Pancreas (tissue), 10 donors: ENCODE measurements at regions not wholly inside any gene's neighbourhood (a gene's known extent, or its start where the extent isn't known, plus 50 kb on each side); places are given as distances from the start of the nearest gene placed in this dataset.
A peak's percentile ranks its signal among the peaks of the same experiment; 100 is the strongest.

Source experiments
- ATAC-seq, 4 donors: fragments of 200-7000 bp; cut with Tn5 transposase; one replicate each; pipeline versions ENCODE4 v1.8.0 to v1.9.1; 2020; ENCODE audit warnings: mild to moderate bottlenecking in 4 of 4, moderate library complexity in 4 of 4
- DNase-seq, 6 donors: peaks; one replicate each; pipeline ENCODE4 v3.0.0-alpha.2; 2020
- FAIRE-seq: peaks from 2 replicates; lab custom pipeline; 2012; peaks lifted over from hg19 to GRCh38; lab: Jason Lieb, UNC
- H3K27ac ChIP-seq, 4 donors: fragments of 200-600 bp; sonication (generic); 1 replicate in 3 of 4; 2 replicates in 1 of 4; pipeline versions ENCODE4 v1.5.0 to v1.8.0; 2020
- H3K27me3 ChIP-seq, 4 donors: fragments of 200-600 bp; one replicate each; pipeline ENCODE4 v1.8.0; 2021
- H3K36me3 ChIP-seq, 3 donors: fragments of 200-600 bp; sonication (generic) in 1 of 3; one replicate each; pipeline versions ENCODE4 v1.5.0 to v1.8.0; 2020 to 2021
- H3K4me1 ChIP-seq, 3 donors: fragments of 200-600 bp; one replicate each; pipeline ENCODE4 v1.8.0; 2021
- H3K4me3 ChIP-seq, 4 donors: fragments of 200-600 bp; sonication (generic) in 2 of 4; one replicate each; pipeline versions ENCODE4 v1.5.0 to v1.8.0; 2020 to 2021
- H3K9me3 ChIP-seq, 4 donors: fragments of 200-600 bp; one replicate each; pipeline ENCODE4 v1.8.0; 2021
- CTCF ChIP-seq, 4 donors: fragments of 200-600 bp; sonication (generic) in 3 of 4; IDR thresholded peaks; one replicate each; pipeline versions ENCODE4 v1.5.0 to v1.8.0; 2021; ENCODE audit warnings: antibody characterized with exemption in 4 of 4
- WGBS, 2 donors: extraction: QIAGEN DNeasy Blood & Tissue Kit; methylation state at CpG; one replicate each; pipeline ENCODE4 v1.1.7; 2013; 5-methylcytosine and 5-hydroxymethylcytosine counted together
- intact Hi-C, 3 donors: fragments of 100-400 bp; cut with DNase I; formaldehyde crosslinking; loops; one replicate each; pipeline versions ENCODE4 v1.11.1 to v1.14.2; 2022
- donor health status: healthy with polysubstance abuse.
- donor health status: DM: no; HTN: no; CAD: no; lungs with moderate emphysema.
- donor health status: DM: no; HTN: no; CAD: no.
- donor health status: control.
- donor health status: control.
- donor health status: Bipolar disorder and iron deficiency.
- donor health status: DM: yes; HTN: yes; CAD: no.
- donor health status: DM: no; HTN: no; CAD: no.
- donor health status: DM: no; HTN: no; CAD: no.
- donor health status: DM: yes; HTN: yes; CAD: no.

DNA sequence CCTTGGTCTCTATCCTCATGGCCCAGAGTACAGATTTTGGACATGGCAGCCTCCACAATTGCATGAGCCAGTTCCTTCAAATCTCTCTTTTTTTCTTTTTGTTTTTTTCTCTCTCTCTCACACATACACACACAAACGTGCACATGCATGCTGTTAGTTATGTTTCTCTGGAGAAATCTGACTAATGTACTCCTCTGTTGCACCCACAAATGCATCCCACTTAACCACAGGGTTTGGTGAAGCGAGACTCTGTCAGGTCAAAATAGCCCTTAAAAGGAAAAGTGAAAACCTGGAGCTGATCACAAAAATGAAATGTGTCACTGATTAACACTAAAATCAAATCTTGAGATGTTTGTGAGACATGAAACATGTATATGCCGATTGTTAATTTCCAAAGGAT, 374.6 kb upstream of the ARGLU1 start:
- FAIRE-seq (no peak), DNase-seq (no peak), ATAC-seq (no peak)
- Histone ChIP-seq H3K27me3 (peaks cover 0 to 5% (median 0%) of the 10 kb centered on the region in 4 donors), H3K4me1 (no peaks in the 10 kb centered on the region), H3K4me3 (no peak overlapping the region), H3K36me3 (no peaks in the 10 kb centered on the region), H3K27ac (no peak overlapping the region), H3K9me3 (no peaks in the 10 kb centered on the region)
- TF ChIP-seq CTCF (IDR thresholded peaks at IDR 0.05): no peak
- 69 to 79% methylated on average over 3 of the region's 3 CpGs for WGBS, 2 donors
- intact Hi-C loops: no loop called here

GRCh38 chr13:106941779-106942178, 373.8 kb upstream of the ARGLU1 start:
- no peak for TF ChIP-seq CTCF (IDR thresholded peaks at IDR 0.05)
- Histone ChIP-seq H3K9me3 (no peaks in the 10 kb centered on the region), H3K4me1 (no peaks in the 10 kb centered on the region), H3K4me3 (no peak overlapping the region), H3K27ac (no peak overlapping the region), H3K36me3 (no peaks in the 10 kb centered on the region), H3K27me3 (peaks cover 0 to 5% (median 0%) of the 10 kb centered on the region in 4 donors)
- DNase-seq (no peak), FAIRE-seq (no peak), ATAC-seq (no peak)
- intact Hi-C loops: no loop called here
- 81 to 83% methylated on average over 8 of the region's 8 CpGs for WGBS, 2 donors

DNA sequence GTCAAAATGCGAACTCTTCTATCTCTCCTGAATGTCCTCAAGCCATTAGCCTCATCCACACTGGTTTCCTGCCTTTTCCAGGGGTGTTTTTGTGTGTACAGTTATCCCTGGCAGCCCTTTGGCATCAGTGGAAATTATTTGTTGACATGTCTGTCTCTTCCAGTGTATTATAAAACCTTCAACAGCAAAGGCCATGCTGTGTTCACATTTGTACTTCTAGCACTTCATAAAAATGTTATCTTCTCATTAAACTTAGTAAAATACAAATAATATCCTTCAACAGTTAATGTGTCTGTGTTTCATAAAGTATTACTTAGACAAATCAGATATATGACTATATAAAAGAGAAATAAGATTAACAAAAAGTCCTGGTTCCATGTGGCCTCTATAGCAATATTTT, 359.5 kb upstream of the ARGLU1 start:
- Histone ChIP-seq H3K4me1 (no peaks in the 10 kb centered on the region), H3K27ac (no peak overlapping the region), H3K4me3 (no peak overlapping the region), H3K36me3 (no peaks in the 10 kb centered on the region), H3K27me3 (no peaks in the 10 kb centered on the region), H3K9me3 (no peaks in the 10 kb centered on the region)
- no peak for TF ChIP-seq CTCF (IDR thresholded peaks at IDR 0.05)
- ATAC-seq (no peak), DNase-seq (no peak), FAIRE-seq (no peak)
- 79 to 82% methylated on average over 1 of the region's 1 CpG for WGBS, 2 donors
- intact Hi-C loops: no loop called here

GRCh38 chr13:106922384-106922783, 354.4 kb upstream of the ARGLU1 start:
- DNase-seq: no peak
- no peak overlapping the region for H3K27ac ChIP-seq
- no peak for FAIRE-seq
- whole genome bisulfite sequencing, 2 donors: 75 to 78% methylated on average over 6 of the region's 6 CpGs
- peaks cover 0 to 4% (median 0%) of the 10 kb centered on the region in 3 donors for H3K4me1 ChIP-seq
- intact Hi-C loops: no loop called here
- H3K9me3 ChIP-seq: no peaks in the 10 kb centered on the region
- no peaks in the 10 kb centered on the region for H3K36me3 ChIP-seq
- no peak for ATAC-seq
- no peaks in the 10 kb centered on the region for H3K27me3 ChIP-seq
- H3K4me3 ChIP-seq: no peak overlapping the region
- no peak for TF ChIP-seq CTCF (IDR thresholded peaks at IDR 0.05)

DNA sequence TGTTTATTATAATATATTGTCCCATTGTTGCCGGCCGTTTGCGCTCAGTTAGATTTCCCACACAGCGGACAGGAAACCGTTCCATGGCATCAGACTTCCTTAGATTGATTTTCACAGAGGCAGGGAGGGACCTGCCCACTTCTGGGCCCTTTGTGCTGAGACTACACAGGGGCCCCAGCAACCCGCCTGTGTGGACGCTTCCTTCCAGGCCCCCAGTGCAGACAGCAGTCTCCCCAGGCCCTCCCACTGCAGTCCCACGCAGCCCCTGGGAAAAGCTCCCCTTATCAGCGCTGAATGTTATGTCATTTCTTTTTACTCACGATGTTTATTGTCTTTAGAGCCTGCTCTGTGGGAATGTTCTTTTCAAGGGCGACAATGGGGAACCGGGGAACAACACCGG, 351.7 kb upstream of the ARGLU1 start:
- H3K27ac ChIP-seq: peak overlapping the region in 2 of 4 donors; percentile 34 to 50
- no peaks in the 10 kb centered on the region for H3K9me3 ChIP-seq
- ATAC-seq: peak in 1 of 4 donors; percentile 6
- DNase-seq: peak in 2 of 6 donors; percentile 12 to 16
- WGBS, 2 donors: 28 to 29% methylated on average over 13 of the region's 13 CpGs
- H3K4me1 ChIP-seq: peaks cover 0 to 4% (median 0%) of the 10 kb centered on the region in 3 donors
- TF ChIP-seq CTCF (IDR thresholded peaks at IDR 0.05): no peak
- no peak overlapping the region for H3K4me3 ChIP-seq
- H3K36me3 ChIP-seq: no peaks in the 10 kb centered on the region
- intact Hi-C loops: no loop called here
- no peak for FAIRE-seq
- H3K27me3 ChIP-seq: peaks cover 0 to 3% (median 0%) of the 10 kb centered on the region in 4 donors
